Stimulated activated CD4-positive, alpha-beta T cell treated with anti-CD3 and anti-CD28 coated beads, Interleukin-2, amount 100 ng/mL, for 24 hours (primary cell): ENCODE measurements at regions not wholly inside any gene's neighbourhood (a gene's known extent, or its start where the extent isn't known, plus 50 kb on each side); places are given as distances from the start of the nearest gene placed in this dataset.

Experiments
- DNase-seq, 2 donors: peaks; one replicate each; pipeline ENCODE4 v3.0.0-alpha.2; 2020

DNA sequence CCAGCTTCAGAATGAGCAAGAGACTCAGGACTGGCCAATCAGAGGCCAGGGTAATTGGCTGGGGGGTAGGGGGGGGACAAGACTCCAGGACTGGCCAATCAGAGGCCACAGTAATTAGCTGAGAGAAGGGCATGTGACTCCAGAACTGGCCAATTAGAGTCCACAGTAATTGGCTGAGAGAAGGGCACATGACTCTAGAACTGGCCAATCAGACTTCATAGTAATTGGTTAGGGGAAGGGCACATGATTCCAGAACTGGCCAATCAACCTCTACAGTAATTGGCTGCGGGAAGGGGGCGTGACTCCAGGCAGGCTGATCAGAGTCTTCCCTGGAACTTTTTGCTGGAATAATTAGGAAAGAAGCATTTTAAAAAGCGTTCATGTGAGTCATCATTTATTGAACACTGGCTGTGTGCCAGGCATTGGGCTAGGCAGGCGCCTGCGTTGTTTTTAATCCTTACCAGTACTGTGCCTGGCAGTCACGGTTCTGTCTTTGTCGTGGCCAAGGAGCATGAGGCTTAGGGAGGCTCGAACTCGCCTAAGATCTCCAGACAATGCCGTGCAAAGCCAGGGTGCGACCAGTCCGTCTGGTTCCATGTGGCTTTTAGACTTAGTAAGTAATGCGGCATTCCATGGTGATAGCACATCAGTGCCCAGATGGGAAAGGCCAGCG, 508.1 kb downstream of the TBC1D22A start:
- DNase-seq, result no peak

DNA sequence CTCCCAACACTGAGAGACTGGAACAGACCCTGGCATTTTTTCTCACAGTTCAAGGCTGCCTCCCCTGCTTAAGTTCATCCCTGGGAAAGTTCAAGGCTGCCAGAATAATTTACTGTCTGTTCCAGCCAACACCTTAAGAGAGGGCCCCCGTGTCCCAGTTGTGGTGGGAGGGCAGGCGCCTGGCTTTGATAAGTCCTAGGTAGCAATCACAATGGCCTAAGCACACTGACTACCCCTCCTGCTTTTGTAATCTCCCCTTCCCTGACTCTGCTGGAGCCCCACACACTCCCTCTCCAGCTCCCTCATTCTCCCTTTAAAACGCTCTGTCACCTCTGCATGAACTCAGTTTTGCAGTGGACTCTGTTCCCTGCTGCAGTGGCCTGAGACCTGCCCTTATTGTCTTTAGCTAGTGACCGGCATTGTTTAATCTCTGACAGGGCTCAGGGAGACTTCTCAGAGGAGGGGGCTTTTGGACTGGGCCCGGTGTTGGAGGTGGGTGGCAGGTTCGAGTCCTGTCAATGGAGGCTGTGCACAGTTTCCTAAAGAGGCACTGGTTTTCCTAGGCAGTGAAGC, 507.2 kb downstream of the TBC1D22A start:
- no peak for DNase-seq

GRCh38 chr22:47267513-47268282, 505.2 kb downstream of the TBC1D22A start:
- DNase-seq, result no peak

DNA sequence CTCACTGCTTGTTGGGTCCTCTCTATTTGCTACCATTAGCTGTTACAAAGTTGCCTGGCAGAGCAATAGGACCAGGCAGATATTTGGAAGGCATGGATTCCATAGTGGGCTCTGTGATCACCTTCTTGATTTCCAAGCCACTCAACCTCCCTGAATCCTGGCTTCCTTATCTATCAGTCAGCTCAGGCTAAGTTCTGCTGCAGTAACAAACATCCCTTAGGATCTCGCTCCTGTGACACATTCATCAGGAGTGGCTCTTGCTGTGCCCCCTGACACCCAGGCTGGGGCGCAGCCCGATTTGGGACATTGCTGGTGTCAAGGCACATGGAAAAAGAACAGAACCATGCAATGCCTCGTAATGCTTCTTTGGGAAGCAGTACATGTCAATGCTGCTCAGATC, 503.9 kb downstream of the TBC1D22A start:
- DNase-seq, result no peak

- no peak for DNase-seq
These were observed 498.1 kb downstream of the TBC1D22A start for GRCh38 chr22:47260551-47260950.

DNA sequence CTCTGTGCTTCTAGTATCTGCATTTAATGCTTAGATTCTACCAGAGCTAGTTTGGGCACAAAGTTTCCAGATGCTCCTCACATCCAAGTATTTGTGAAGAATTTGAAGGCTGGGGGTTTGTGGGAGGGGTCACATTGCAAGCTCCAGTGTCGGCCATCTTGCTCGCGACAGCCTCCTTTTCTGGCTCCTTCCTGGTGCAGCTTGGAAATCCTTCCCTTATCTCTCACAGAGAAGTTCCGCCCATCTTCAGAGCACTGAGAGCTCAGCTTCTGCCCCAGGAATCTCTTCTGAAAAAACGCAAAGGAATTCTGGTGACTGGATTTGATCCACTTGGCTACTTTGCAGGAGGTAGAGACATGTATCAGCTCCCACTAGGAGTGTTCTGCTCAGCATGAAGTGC, 497.5 kb downstream of the TBC1D22A start:
- DNase-seq, result no peak

DNA sequence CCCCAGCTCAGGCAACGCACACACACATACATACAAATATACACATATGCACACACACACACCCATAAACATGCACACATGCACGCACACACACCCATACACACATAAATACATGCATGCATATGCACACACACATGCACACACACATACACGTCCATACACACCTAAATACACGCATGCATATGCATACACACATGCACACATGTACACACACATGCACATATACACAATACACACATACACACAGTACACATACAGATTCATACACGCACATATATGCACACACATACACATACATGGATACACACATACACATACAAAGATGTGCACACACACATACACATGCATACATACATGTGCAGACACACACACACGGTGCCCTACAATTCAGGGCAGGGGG, 496.6 kb downstream of the TBC1D22A start:
- DNase-seq, result no peak

GRCh38 chr22:47257976-47258375, 495.5 kb downstream of the TBC1D22A start:
- no peak for DNase-seq

DNA sequence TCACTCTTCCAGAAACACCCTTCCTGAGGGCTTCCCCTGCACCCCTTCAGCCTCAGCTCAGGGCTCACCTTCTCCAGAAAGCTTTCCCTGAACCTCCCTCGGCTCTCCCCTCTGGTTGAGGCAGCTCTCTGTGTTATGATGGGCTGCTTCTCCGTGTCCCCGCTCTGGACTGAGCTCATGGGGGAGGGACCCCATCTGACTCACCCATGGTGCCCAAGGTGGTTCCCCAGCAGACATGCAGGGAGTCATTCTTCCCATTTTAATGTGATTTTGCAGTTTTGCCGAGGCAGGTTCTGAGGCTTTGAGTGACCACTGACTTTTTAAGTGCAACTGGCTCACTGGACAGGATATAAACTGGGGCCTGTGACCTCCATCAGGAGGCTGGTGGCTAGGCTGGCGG, 495.1 kb downstream of the TBC1D22A start:
- DNase-seq, result no peak

- no peak for DNase-seq
These were observed 489.5 kb downstream of the TBC1D22A start for GRCh38 chr22:47251911-47252310.

GRCh38 chr22:47250995-47251765, 488.7 kb downstream of the TBC1D22A start:
- DNase-seq, result no peak

DNA sequence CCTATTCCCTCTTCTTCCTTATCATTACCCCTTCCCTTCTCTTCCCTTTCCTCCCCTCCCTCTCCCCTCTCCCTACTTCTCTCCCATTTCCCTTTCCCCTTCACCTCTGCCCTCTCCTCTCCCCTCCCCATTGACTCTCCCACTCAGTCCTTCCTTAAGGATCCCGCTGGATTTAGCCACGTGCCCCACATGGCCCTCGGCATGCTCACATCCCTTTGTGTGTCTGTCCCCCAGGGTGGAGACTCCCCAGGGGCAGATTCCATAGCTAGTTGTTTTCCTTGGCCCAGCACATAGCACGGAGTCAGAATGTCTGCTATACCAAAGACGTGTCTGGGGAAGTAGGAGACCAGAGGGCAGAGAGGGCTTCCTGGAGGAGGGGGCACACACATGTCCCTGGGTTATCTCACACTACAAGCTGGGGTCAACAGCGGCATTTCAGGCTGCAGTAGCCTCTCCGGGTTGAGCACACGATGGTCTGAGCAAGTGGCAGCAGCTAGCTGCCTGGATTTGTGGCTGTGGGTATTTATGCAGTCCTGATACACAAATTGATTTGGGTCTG, 487.0 kb downstream of the TBC1D22A start:
- no peak for DNase-seq

GRCh38 chr22:47248925-47249324, 486.5 kb downstream of the TBC1D22A start:
- no peak for DNase-seq

- no peak for DNase-seq
These were observed 485.3 kb downstream of the TBC1D22A start for GRCh38 chr22:47247579-47248240.

DNA sequence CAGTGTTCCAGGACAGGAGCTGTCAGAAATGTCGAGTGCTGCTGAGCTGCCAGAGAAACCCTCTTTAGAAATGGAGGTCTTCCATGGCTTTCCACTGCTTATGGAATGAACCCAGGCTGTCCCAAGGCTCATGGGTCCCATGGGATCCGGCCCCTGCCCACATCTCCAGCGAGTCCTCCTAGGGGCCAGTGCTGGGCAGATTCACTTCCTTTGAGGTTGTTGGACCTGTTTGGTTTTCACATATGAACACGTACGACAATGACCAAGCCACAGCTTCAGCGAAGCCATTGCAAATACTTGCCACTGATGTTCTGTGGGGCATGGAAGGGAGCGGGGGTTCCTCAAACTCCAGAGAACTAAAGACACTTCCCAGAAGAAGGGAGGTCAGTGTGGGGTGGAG, 483.3 kb downstream of the TBC1D22A start:
- no peak for DNase-seq

- DNase-seq, result no peak
These were observed 482.8 kb downstream of the TBC1D22A start for GRCh38 chr22:47245286-47245685.

- no peak for DNase-seq
These were observed 477.7 kb downstream of the TBC1D22A start for GRCh38 chr22:47240116-47240515.

GRCh38 chr22:47239474-47239860, 477.0 kb downstream of the TBC1D22A start:
- no peak for DNase-seq

GRCh38 chr22:47238690-47239473, 476.4 kb downstream of the TBC1D22A start:
- DNase-seq, result no peak

GRCh38 chr22:47237890-47238480, 475.5 kb downstream of the TBC1D22A start:
- DNase-seq, result no peak

DNA sequence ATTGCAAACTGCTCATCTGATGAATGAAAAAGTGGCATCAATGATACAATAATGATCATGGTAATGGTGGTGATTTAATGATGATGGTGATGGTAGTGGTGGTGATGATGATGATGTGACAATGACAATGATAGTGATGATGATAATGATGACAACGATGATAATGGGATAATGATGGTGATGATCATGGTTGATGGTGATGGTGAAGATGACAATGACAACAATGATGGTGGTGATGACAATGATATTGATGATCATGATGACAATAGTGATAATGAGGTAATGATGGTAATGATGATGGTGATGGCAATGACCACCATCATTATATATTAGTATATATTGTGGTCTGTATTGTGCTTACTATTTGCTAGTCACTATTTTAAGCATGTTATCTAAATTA, 474.3 kb downstream of the TBC1D22A start:
- DNase-seq, result no peak
